ENCODE measurements at regions not wholly inside any gene's neighbourhood (a gene's known extent, or its start where the extent isn't known, plus 50 kb on each side); places are given as distances from the start of the nearest gene placed in this dataset.
A peak's percentile ranks its signal among the peaks of the same experiment; 100 is the strongest.

- H3K27ac ChIP-seq: no peak overlapping the region
- ATAC-seq (peak in 2 of 4 donors; percentile 73 to 84), FAIRE-seq (no peak), DNase-seq (no peak)
- no peak overlapping the region for H3K4me3 ChIP-seq
- intact Hi-C loops (cut with DNase I): no loop called here
- peaks cover 0 to 4% (median 0%) of the 10 kb centered on the region in 3 donors for H3K4me1 ChIP-seq
- no peaks in the 10 kb centered on the region for H3K9me3 ChIP-seq
- H3K27me3 ChIP-seq: no peaks in the 10 kb centered on the region
- TF ChIP-seq CTCF (IDR thresholded peaks at IDR 0.05): no peak
- WGBS, 2 donors: 24 to 34% methylated on average over 2 of the region's 2 CpGs
- H3K36me3 ChIP-seq: no peaks in the 10 kb centered on the region
These were observed 147.0 kb upstream of the RASA1 start for GRCh38 chr5:87120518-87121303.

- no peak for TF ChIP-seq CTCF (IDR thresholded peaks at IDR 0.05)
- no peak for FAIRE-seq
- H3K9me3 ChIP-seq: no peaks in the 10 kb centered on the region
- intact Hi-C loops (cut with DNase I): no loop called here
- 52 to 70% methylated on average over 5 of the region's 5 CpGs for WGBS, 2 donors
- H3K4me3 ChIP-seq: no peak overlapping the region
- ATAC-seq: peak in 2 of 4 donors; percentile 77 to 82
- no peaks in the 10 kb centered on the region for H3K27me3 ChIP-seq
- no peak overlapping the region for H3K27ac ChIP-seq
- DNase-seq: no peak
- H3K36me3 ChIP-seq: no peaks in the 10 kb centered on the region
- H3K4me1 ChIP-seq: peaks cover 0 to 4% (median 0%) of the 10 kb centered on the region in 3 donors
These were observed 146.2 kb upstream of the RASA1 start for GRCh38 chr5:87121304-87122150.

- WGBS, 2 donors: 46 to 58% methylated on average over 4 of the region's 4 CpGs
- peaks cover 0 to 4% (median 0%) of the 10 kb centered on the region in 3 donors for H3K4me1 ChIP-seq
- DNase-seq (no peak), FAIRE-seq (no peak), ATAC-seq (no peak)
- H3K9me3 ChIP-seq: no peaks in the 10 kb centered on the region
- intact Hi-C loops (cut with DNase I): no loop called here
- no peaks in the 10 kb centered on the region for H3K36me3 ChIP-seq
- no peak overlapping the region for H3K4me3 ChIP-seq
- H3K27me3 ChIP-seq: no peaks in the 10 kb centered on the region
- no peak overlapping the region for H3K27ac ChIP-seq
- no peak for TF ChIP-seq CTCF (IDR thresholded peaks at IDR 0.05)
These were observed 145.3 kb upstream of the RASA1 start for GRCh38 chr5:87122151-87122977.

- FAIRE-seq: no peak
- Histone ChIP-seq H3K4me3 (no peak overlapping the region), H3K9me3 (no peaks in the 10 kb centered on the region), H3K36me3 (no peaks in the 10 kb centered on the region), H3K27me3 (no peaks in the 10 kb centered on the region), H3K27ac (no peak overlapping the region), H3K4me1 (peaks cover 0 to 2% (median 0%) of the 10 kb centered on the region in 3 donors)
- no peak for TF ChIP-seq CTCF (IDR thresholded peaks at IDR 0.05)
- intact Hi-C loops (cut with DNase I): no loop called here
- ATAC-seq: no peak
- DNase-seq: no peak
These were observed 141.9 kb upstream of the RASA1 start for GRCh38 chr5:87125766-87126165.

Data from pancreas (tissue), 10 donors.